Tibial nerve (tissue), 3 donors: ENCODE measurements at regions not wholly inside any gene's neighbourhood (a gene's known extent, or its start where the extent isn't known, plus 50 kb on each side); places are given as distances from the start of the nearest gene placed in this dataset.

ENCODE experiments used
- CTCF ChIP-seq, 5 experiments: fragments of 200-600 bp in 3 of 5; fragments of 450-650 bp in 2 of 5; sonication (generic) in 3 of 5; IDR thresholded peaks; one replicate each; pipeline ENCODE4 v1.5.1; 2016 to 2019; ENCODE audit warnings: antibody characterized with exemption in 5 of 5, mild to moderate bottlenecking in 3 of 5, moderate library complexity in 2 of 5
- POLR2A ChIP-seq, 2 donors: fragments of 450-650 bp; IDR thresholded peaks; one replicate each; pipeline ENCODE4 v1.6.1; 2017; ENCODE audit warnings: antibody characterized with exemption in 2 of 2, mild to moderate bottlenecking in 2 of 2, moderate library complexity in 2 of 2

GRCh38 chr5:63374085-63374484 lies 588.2 kb downstream of the HTR1A start:
- TF ChIP-seq CTCF (IDR thresholded peaks at IDR 0.05) = no peak
- no peak for TF ChIP-seq POLR2A (IDR thresholded peaks at IDR 0.05)
